Stimulated activated CD4-positive, alpha-beta T cell treated with anti-CD3 and anti-CD28 coated beads, Interleukin-12 subunit alpha, Interleukin-12 subunit beta, amount 100 ng/mL, for 24 hours (primary cell): ENCODE measurements at regions not wholly inside any gene's neighbourhood (a gene's known extent, or its start where the extent isn't known, plus 50 kb on each side); places are given as distances from the start of the nearest gene placed in this dataset.

Experiments used
- DNase-seq, 2 experiments: peaks; one replicate each; pipeline ENCODE4 v3.0.0-alpha.2; 2020; ENCODE audit warnings: low read depth in 2 of 2

DNA sequence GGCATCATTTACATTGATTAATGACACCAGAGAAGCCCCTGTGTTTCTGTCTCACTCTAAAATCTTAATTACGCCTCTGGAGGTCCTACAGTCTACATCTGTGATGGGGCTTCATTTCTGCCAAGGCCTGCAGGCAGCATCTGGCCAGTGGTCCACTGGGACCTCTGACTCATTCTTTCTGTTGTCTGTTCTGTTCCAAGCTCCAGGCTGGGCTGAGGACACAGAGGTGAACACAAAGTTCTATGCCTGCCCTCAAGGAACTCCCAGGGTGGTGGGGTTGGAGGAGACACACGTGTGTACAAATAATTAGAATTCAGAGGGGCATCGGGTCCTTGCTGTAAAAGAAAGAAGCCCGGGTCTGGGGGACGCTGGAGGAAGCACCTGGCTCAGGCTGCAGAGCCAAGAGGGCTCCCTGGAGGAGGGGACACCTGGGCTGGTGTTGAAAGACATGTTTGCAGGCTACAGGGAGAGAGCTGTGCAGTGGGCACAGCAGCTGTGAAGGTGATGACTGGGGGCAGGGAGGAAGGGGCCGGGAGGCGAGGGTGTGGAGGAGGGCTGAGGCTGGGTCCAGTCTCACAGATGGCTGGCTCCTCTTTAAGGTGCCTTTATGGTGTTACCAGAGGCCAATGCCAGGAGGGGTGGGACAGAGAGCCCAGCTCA is 103.3 kb upstream of the PRR23E start:
- DNase-seq = no peak

DNA sequence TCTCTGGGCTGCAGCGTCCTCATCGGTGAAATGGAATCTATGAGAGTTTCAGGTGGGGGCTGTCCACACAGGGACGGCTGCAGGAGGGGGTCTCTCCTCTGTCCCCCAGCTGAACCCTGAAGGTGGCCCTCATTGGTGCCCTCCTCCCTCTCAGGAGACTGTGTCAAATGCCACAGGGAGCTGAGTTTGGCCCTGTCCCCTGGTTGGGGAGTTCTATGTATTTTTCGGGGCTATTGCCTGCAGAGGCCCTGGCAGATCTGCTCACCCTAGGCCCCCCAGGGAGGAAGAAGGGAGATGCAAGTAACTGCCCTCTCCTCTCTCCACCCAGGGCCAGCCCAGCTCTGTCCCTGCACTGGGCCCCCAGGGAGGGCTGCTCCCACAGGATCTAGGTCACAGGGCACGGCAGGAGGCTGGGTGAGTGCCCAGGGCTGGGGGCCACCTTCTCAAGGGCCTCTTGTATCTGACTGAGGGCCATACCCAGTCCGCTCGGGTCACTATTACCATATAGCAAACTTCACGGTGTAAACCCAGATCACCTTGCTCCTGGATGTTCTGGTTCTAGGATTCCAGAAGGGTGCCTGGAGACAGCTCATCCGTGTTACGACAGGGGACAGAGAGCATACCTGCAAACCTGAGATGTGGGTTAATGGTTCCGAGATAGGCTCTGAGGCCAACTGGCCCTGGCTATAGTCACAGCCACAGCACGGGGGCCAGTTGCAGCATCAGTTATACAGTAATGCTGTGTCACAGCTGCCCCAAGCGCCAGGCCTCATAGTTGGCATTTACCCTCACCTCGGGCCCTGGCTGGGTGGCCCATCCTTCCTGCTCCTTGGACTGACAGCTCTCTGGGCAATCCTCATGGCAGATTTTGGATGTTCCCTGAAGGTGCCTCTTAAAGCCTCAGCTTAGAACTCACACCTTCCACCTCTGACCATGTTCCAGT is 102.4 kb upstream of the PRR23E start:
- DNase-seq = no peak

- no peak for DNase-seq
Observed at GRCh38 chr3:127091376-127091775, 101.6 kb upstream of the PRR23E start.

DNA sequence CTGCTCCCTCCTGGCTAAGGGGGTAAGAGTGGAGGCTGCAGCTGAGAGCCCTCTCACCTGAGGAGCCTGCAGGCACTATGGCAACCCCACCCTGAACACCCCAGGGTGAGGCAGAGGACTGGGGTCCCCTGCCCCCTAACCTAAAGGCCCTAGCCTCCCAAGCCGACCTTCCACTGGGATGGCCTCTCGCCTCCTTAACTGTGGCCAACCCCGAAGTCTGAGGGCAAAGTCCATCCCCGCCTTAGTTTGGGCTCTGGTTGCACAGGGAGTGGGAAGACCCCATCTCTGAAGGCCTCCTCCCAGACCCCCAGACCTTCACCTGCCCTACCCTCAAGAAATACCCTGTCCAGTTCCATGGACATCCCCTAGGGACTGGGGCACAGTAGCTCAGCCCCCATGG is 100.6 kb upstream of the PRR23E start:
- no peak for DNase-seq

DNA sequence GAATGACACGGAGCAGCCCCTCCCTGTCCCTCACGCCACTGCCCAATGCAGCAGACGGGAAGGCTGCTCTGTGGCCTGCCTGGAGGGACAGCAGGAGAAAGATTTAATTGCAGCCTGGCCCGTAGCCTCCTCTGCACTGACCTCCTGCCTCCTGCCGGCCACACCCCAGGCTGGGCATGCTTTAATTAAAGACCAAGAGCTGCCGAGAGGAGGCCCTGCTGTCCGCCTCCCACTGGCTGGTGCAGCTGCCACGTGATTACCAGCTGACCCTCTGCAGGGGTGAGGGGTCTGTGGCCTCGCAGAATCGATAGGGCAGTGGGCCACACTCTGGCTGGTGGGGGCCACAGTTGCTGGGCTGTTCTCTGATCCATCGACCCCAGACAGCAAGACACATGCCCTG is 100.2 kb upstream of the PRR23E start:
- DNase-seq = no peak

DNA sequence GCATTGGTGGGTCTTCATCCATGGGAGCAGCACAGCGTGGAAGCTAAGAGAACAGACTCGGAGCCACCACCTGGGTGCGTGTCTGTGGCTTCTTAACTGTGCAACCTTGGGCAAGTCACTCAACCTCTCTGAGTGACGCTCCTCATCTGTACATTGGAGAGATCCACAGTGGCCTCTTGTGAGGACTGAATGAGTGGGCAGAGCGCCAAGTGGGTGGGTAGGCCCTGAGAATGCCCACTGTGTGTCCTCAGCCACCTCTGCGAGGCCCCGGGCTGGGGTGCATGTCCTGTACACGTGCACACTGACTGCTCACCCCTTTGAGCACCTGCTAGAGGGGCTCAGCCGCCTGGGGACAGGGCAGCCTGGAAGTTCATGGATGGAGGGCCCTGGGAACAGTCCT is 99.6 kb upstream of the PRR23E start:
- no peak for DNase-seq

- no peak for DNase-seq
Observed at GRCh38 chr3:127095774-127096173, 97.2 kb upstream of the PRR23E start.

DNA sequence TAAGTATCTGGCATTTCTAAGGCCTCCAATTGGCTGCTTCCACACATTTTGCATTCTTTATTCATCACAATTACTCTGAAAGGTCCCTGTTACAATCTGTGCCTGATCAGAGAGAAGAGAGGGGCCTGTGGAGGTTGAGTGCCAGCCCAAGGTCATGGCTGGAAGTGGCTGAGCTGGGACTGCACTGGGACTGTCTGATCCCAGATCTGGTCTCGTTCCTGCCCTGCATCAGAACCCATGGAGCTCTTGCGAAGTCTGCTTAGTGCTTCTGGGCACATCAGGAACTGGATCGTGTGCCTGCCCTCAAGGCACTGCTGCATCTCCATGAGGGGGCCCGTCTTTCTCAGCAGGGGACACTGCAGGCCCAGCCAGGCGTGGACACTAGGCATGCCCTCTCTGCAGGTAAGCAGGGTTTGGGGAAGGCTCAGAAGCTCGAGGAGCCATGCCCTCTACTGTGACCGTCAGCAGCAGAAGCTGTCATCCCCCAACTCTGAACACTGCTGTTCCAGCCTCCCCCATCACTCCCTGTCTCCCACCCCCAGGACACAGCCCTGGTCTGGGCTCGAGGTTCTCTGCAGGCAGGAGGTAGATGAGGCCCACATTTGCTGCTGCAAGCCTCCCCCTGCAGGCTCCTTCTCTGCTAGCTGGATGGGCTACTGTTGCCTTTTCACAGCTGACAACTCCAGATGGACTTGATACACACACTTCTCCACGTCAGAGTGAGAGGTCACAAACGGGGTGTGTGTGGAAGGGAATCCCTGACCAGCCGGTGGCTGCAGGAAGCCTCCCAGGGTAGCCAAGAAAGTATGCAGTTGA is 96.5 kb upstream of the PRR23E start:
- DNase-seq = no peak

DNA sequence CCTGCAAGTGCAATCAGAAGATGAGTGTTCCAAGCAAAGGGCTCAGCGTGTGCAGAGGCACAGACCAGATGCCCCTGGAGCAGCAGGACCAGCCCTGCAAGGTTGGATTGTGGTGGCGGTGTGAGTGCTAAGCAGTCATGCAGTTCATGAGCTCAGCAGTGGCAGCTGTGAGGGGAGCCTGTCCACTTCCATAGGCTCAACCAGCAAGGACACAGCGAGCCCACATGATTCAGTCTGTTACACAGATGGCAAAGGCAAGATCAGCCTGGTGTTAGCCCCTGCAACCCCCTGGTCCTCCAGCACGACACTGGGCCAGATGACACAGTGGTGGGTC is 95.9 kb upstream of the PRR23E start:
- DNase-seq = no peak

GRCh38 chr3:127097481-127097880 is 95.5 kb upstream of the PRR23E start:
- DNase-seq = no peak

- DNase-seq = no peak
Observed at GRCh38 chr3:127099982-127100381, 92.9 kb upstream of the PRR23E start.

- no peak for DNase-seq
Observed at GRCh38 chr3:127100459-127101410, 92.2 kb upstream of the PRR23E start.

GRCh38 chr3:127101411-127102187 is 91.3 kb upstream of the PRR23E start:
- DNase-seq = no peak

DNA sequence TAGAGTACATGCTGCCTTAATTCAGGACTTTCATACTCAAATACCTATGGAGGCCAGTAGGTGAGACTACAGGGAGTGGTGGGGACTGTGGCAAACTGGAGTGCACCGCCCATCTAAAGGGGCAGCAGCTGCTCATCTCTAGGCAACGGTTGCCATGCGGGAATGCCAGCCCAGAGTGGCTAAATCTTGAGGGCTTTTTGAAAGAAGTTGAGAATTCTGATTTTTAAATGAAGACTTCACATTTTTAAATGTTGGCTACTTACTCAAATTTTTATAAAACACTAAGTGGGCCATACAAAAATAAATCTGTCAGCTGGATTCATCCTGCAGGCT is 90.8 kb upstream of the PRR23E start:
- DNase-seq = no peak

DNA sequence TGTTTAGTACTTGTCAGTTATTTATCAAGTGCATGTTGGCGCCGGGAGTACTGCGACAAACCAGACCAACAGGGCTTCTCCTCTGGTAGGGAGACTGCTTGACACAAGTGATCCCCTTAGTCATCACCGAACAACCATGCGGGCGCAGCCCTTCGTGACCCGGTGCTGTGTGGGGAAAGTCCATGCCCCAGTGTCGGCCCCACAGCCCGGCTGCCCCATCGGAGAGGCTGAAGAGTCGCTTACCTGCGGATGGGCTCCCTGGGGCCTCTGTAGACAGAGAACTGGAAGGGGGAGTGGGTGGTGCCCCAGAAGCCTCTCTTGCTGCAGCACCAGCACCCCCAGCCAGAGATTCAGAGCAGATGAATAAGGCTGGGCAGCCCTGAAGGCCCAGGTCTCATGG is 90.3 kb upstream of the PRR23E start:
- DNase-seq = no peak

DNA sequence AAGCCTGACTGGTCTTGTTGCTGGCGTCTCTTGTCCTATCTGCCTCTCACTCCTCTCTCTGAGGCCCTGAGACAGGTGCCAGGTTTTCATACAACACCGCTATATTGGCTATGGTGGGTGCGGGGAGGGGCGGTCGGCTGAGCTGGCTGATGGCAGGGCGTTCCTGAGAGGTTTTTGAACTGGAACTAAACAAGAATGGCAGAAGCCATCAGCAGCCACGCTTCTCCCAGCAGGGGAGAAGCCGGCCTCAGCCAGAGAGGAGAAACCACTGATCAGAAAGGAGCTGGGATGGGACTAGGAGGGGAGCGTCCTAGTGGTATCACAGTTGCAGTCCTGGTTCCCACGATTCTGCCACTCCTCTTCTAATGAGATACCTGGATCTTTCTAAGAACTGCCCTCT is 89.9 kb upstream of the PRR23E start:
- DNase-seq = no peak

- DNase-seq = no peak
Observed at GRCh38 chr3:127104586-127104985, 88.3 kb upstream of the PRR23E start.

GRCh38 chr3:127105587-127105986 is 87.3 kb upstream of the PRR23E start:
- no peak for DNase-seq

- DNase-seq = no peak
Observed at GRCh38 chr3:127106053-127106452, 86.9 kb upstream of the PRR23E start.

GRCh38 chr3:127106456-127106855 is 86.5 kb upstream of the PRR23E start:
- no peak for DNase-seq

DNA sequence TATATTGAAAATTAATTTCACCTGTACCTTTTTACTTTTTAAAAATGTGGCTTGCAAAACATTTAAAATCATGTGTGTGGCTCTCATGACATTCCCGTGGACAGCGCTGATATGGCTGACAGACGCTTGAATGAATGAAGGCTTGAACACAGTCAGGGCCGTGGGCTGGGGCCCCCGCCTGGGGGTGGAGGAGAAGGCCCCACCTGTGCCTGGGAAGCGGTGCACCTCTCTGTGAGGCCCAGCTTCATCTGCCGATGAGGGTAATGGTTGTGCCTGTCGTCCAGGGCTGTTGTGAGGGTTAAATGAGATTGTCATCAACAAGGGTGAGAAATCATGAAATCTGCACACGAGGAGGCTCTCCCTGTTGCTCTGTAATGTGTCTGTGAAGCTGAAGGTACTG is 85.9 kb upstream of the PRR23E start:
- DNase-seq = no peak
